Esophagus muscularis mucosa (tissue), 4 donors: ENCODE measurements at regions not wholly inside any gene's neighbourhood (a gene's known extent, or its start where the extent isn't known, plus 50 kb on each side); places are given as distances from the start of the nearest gene placed in this dataset.

Source experiments
- EP300 ChIP-seq: sonication (generic); formaldehyde crosslinking; IDR thresholded peaks from one replicate; pipeline ENCODE4 v1.6.1; 2017; ENCODE audit warnings: antibody characterized with exemption
- POLR2A ChIP-seq: fragments of 450-650 bp; IDR thresholded peaks from one replicate; pipeline ENCODE4 v1.6.1; 2017; ENCODE audit warnings: antibody characterized with exemption, moderate library complexity, mild to moderate bottlenecking, low read depth
- POLR2AphosphoS5 ChIP-seq, 2 donors: sonication (generic); formaldehyde crosslinking; IDR thresholded peaks; one replicate each; pipeline ENCODE4 v1.6.1; 2017; ENCODE audit warnings: antibody characterized with exemption in 2 of 2
- TF ChIP-seq, protein P1 (sequence below), 3 experiments: fragments of 200-600 bp in 2 of 3; fragments of 450-650 bp in 1 of 3; sonication (generic) in 2 of 3; IDR thresholded peaks; one replicate each; pipeline ENCODE4 v1.5.1; 2017 to 2019; ENCODE audit warnings: antibody characterized with exemption in 3 of 3, mild to moderate bottlenecking in 2 of 3, moderate library complexity in 1 of 3

- TF ChIP-seq POLR2AphosphoS5 (IDR thresholded peaks at IDR 0.05) (no peak), POLR2A (no peak), EP300 (no peak)
- TF ChIP-seq, protein P1, sequence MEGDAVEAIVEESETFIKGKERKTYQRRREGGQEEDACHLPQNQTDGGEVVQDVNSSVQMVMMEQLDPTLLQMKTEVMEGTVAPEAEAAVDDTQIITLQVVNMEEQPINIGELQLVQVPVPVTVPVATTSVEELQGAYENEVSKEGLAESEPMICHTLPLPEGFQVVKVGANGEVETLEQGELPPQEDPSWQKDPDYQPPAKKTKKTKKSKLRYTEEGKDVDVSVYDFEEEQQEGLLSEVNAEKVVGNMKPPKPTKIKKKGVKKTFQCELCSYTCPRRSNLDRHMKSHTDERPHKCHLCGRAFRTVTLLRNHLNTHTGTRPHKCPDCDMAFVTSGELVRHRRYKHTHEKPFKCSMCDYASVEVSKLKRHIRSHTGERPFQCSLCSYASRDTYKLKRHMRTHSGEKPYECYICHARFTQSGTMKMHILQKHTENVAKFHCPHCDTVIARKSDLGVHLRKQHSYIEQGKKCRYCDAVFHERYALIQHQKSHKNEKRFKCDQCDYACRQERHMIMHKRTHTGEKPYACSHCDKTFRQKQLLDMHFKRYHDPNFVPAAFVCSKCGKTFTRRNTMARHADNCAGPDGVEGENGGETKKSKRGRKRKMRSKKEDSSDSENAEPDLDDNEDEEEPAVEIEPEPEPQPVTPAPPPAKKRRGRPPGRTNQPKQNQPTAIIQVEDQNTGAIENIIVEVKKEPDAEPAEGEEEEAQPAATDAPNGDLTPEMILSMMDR (IDR thresholded peaks at IDR 0.05) = no peak
Observed at GRCh38 chr15:25247407-25248038, 191.3 kb downstream of the UBE3A start.
